Fibroblast of skin of right biceps (primary cell): ENCODE measurements at regions not wholly inside any gene's neighbourhood (a gene's known extent, or its start where the extent isn't known, plus 50 kb on each side); places are given as distances from the start of the nearest gene placed in this dataset.
"Not testable (repeated sequence)": the region's sequence is repeated elsewhere in the genome, so short reads cannot be mapped to it uniquely, and the experiment has no call there.

Experiments used
- DNase-seq: peaks from one replicate; pipeline ENCODE4 v3.0.0-alpha.2; 2013

DNA sequence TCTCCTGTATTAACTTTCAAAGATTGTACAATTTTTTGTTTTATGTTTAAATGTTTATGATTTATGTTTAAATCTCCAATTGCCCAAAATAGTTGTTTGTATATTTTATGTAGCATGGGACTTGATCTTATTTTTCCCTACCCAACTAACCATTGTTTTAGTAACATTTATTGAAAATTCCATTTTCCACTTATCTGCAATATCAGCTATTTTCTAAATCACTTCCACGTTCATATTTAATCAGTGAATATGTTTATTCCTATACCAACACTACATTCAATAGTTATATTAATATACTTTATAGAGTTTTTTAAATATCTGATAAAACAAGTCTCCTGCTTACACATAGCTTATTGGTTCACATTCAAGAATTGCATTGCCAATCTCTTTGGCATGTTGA is 532.2 kb downstream of the CHSY3 start:
- DNase-seq = no peak

DNA sequence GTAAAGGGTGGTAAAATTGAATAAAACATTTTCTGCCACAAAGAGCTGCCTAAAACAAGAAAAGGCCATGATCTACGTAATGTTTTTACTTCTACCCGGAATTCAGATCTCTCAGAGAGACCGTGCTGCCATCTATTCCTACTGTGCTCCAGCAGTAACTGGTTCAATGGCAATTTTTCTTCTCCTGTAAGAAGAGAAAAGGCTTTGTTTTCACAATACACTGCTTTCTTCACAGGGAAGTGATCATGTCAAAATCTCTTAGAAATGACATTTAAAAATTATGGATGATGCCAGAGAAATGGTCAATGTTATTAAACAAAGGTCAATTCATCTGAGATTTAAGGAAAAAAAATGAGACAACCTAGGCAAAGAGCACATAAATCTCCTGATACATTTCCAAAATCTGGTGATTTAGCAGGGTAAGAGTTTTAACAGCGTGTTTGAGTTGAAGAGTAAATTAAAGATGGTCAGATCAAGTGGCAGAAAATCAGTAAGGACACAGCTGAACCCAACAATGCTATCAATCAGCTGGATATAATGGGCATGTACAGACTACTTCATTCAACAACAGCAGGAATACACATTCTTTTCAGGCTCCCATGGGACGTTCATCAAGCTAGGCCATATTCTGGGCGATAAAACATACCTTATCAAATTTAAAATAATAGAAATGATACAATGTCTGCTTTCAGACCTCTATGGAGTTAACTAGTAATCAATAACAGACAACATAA is 523.1 kb downstream of the CHSY3 start:
- no peak for DNase-seq

DNA sequence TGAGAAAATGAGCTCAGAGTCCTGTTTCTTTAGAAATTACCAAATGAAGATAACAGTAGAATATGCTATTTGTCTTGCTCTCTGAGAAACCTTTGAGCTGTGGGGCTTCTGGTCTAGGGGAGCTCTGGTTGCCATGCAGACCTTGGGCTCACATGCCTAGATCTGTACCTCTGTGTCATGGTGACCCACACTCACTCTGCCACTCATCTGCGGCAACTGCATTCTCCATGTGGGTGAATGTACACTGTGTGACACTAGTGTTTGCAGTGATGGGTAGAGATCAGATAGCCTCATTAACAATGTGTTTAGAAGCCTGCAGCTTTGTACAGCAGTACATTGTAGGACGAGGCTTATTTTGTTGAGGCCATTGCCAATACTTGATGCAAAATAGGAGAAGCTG is 521.2 kb downstream of the CHSY3 start:
- DNase-seq = no peak

DNA sequence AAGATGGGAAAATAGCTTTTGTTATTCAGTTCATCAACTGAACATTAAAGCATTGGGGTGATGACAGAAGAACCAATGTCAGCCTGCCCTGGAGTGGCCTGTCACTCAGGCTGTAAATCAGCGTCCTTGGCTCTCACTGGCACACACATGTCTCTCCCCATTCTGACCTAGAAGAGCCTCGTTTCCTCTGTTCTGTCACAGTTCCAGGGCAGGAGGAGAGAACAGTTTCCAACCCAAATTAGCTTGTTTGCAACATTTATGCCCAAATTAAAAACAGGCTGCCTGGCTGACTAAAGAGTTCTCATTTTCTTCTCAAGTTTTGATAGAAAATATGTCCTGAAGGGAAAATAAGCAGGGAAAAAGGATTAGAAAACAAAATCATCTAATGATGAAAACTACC is 520.1 kb downstream of the CHSY3 start:
- peak; percentile 6 for DNase-seq

DNA sequence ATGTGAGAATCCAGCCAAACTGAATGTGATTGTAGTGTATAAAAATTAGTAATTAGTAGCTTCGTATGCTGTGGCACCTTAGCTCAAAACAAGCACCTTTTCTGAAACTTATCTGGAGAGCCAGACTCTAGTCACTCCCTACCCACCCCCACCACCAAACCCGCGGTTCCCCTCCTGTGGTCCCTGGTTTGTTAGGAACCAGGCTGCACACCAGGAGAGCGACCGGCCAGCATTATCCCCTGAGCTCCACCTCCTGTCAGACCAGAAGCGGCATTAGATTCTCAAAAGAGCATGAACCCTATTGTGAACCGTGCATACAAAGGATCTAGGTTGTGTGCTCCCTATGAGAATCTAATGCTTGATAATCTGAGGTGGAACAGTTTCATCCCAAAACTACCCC is 498.6 kb downstream of the CHSY3 start:
- no peak for DNase-seq

DNA sequence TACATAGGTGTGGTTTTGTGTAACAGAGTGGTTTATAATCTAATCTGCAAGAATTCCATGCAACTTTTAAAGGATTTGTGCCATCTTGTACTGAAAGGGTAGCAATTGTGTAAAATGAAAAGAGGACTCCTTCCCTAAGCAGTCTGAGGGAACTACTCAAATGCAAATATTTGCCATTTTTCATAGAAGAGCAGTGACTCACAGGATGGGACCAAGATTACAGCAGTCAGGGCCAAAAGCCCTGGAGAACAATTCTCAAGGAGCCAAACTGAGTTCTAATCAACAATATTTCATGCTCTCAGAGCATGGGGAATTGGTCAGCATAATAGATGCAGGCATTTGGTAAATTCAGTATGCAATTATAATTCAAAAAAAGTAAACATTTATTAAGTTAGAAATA is 495.8 kb downstream of the CHSY3 start:
- DNase-seq = peak; percentile 69

DNA sequence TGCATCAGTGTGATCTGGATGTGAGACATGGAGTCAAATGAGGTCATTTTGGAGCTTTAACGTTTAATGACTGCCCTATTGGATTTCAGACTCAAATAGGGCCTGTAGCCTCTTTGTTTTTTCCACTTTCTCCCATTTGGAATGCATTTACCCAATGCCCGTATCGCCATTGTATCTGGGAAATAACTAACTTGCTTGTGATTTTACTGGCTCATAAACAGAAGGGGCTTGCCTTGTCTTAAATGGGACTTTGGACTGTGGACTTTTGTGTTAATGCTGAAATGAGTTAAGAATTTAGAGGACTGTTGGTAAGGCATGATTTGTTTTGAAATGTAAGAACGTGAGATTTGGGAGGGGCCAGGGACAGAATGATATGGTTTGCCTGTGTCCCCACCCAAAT is 494.6 kb downstream of the CHSY3 start:
- DNase-seq = no peak

DNA sequence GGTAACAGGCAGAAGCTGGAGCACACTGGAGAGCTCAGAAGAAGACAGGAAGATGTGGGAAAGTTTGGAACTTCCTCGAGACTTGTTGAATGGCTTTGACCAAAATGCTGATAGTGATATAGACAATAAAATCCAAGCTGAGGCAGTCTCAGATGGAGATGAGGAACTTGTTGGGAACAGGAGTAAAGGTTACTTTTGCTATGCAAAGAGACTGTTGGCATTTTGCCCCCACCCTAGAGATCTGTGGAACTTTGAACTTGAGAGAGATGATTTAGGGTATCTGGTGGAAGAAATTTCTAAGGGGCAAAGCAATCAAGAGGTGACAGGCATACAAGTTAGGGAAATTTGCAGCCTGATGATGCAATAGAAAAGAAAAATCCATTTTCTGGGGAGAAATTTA is 493.5 kb downstream of the CHSY3 start:
- not testable (repeated sequence) for DNase-seq

DNA sequence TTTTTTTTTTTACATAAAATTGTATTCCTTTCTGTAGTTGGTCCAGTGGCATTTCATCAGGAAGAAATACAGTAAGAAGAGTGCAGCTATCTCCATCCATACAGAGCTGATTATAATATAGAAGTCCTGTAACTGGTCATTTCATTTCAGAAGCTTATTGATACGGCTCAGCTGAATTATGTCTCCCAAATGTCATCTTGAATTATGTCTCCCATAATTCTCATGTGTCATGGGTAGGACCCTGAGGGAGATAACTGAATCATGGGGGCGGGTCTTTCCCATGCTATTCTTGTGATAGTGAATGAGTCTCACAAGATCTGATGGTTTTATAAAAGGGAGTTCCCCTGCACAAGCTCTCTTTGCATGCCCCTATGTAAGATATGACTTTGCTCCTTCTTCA is 492.9 kb downstream of the CHSY3 start:
- no peak for DNase-seq

DNA sequence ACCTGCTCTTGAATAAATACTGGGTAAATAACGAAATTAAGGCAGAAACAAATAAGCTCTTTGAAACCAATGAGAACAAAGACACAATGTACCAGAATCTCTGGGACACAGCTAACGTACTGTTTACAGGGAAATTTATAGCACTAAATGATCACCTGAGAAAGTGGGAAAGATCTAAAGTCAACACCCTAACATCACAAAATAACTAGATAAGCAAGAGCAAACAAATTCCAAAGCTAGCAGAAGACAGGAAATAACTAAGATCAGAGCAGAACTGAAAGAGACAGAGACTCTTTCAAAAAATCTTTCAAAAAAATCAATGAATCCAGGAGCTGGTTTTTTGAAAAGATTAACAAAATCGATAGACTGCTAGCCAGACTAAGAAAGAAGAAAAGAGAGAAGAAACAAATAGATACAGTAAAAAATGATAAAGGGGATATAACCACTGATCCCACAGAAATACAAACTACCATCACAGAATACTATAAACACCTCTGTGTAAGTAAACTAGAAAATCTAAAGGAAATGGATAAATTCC is 487.5 kb downstream of the CHSY3 start:
- not testable (repeated sequence) for DNase-seq

DNA sequence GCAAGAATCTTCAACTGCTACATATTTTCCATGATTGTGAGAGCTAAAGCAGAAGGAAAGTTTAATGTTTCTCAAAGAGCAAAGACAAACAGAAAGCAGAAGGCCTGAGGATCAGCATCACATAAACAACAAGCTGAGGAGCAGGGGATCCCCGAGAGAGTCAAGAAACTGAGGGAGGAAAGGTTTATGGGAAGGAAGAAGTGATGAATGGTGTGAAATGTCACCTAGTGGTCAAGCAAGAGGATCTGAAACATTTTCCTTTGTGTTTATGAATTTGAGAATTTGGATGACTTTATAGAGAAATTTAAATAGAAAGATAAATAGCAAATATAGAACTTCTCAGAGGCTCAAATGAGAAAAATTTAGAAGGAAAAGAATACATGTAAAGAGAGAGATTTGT is 481.9 kb downstream of the CHSY3 start:
- DNase-seq = no peak

DNA sequence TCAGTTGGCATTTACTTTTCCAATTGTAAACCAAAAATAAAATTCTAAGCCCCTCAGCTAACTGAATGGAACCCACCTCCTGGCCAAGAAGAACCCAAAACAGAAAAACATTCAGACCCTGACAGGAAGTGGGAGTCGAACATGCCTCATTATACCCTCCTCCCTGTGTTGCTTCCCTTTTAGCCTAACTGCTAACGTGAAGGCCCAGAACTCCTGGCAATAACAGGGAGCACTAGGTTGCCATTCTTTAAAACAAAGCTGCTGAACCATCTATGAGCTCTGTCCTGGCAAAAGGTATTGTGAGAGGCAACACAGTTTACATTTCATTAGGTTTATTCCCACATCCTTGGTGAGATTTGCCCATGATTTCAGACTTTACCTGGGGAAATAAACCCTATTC is 481.4 kb downstream of the CHSY3 start:
- no peak for DNase-seq

DNA sequence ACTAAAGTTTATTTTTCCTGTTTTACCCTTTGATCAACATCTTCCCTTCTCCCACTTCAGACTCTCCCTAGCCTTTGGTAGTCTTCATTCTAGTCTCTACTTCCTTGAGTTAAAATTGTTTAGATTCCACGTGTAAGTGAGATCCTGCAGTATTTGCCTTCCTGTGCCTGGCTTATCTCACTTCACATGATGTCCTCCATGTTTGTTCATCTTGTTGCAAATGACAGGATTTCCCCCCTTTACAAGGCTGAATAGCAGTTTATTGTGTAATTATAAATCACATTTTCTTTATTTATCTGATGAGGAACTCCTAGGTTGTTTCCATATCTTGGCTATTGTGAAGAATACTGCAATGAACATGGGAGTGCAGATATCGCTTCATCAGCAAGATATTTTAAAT is 461.7 kb downstream of the CHSY3 start:
- no peak for DNase-seq

DNA sequence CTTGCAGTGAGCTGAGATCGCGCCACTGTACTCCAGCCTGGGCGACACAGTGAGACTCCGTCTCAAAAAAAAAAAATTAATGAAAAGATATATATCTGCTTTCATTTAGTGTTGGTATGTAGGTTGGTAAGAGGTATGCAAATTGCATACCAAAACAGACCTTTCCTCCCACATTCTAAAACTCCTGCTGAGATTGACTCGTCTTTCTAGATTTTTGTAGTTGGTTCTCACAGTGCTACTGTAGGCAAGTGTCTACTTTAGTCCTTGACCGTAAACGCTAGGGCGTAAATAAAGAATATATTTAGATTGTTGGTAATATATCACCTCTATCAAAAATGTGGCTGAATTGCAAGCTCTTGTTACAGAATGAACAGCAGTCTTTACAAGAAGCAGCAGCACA is 445.9 kb downstream of the CHSY3 start:
- DNase-seq = peak; percentile 24

DNA sequence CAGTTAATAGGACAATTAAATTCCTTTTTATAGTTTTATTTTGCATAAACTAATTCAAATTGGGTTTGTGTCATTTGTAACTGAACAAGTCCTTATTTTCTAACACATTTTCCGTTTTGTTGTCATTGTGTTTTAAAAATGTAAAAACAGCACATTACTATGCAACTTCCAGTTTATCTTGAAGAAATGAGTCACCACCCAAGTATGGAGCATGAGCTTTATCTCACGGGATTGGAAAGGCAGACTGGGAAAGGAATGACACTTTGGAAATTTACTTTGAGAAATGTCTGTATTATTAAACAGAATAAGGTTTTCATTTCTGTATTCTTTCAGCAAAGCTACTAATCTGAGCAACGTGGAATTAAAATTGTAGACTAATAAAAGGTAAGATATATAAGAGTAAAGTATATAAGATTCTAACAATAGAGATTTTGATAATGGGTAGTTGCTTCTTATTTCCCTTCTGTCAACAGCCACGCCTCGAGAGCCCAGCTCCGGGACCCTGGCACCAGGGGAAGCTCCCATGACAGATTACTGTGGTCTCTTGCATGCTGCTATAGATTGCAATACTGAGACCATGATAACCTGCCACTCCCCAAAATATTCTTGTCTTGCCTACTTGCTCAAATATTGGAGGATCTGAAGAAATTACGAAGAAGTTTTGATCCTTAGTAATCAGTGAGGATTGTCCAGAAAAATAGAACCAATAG is 433.1 kb downstream of the CHSY3 start:
- peak; percentile 82 for DNase-seq

DNA sequence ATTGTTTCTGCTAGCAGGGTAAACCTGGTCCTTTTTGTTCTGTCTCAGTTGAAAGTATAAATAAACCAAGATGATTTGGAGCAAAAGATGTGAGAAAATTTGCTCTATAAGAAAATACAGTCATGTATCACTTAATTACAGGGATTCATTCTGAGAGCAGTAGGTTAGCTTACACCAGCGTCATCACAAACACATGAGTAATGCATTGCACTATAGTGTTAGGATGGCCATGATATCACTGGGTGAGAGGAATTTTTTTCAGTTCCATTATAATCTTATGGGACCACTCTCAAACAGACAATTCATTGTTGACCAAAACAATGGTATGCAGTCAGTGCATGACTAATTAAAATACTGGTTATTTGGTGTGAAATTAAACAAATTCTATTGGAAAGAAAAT is 430.9 kb downstream of the CHSY3 start:
- peak; percentile 28 for DNase-seq

DNA sequence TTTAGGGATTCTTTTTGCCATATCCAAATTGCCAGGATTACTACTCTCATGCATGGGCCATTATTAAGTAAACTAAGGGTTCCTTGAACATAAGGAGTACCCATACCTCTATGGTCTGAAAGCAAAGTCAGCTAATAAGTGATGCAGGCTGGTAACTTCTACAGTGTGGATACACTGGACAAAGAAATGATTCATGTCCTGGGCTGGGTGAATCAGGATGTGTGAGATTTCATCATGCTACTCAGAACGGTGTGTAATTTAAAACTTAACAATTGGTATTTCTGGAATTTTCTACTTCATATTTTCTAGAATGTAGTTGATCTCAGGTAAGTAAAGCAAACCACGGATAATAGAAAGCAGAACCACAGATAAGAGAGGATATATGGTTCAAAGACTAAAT is 428.8 kb downstream of the CHSY3 start:
- DNase-seq = peak; percentile 72

DNA sequence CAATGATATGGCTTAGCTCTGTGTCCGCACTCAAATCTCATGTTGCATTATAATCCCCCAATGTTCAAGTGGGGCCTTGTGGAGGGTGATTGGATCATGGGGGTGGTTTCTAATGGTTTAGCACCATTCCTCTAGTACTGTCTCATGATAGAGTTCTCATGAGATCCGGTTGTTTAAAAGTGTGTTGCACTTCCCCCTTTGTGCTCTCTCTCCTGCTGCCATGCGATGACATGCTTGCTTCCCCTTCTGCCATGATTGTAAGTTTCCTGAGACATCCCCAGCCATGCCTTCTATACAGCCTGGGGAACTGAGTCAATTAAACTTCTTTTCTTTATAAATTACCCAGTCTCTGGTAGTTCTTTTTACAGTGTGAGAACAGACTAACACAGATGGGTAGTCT is 427.1 kb downstream of the CHSY3 start:
- DNase-seq = no peak

DNA sequence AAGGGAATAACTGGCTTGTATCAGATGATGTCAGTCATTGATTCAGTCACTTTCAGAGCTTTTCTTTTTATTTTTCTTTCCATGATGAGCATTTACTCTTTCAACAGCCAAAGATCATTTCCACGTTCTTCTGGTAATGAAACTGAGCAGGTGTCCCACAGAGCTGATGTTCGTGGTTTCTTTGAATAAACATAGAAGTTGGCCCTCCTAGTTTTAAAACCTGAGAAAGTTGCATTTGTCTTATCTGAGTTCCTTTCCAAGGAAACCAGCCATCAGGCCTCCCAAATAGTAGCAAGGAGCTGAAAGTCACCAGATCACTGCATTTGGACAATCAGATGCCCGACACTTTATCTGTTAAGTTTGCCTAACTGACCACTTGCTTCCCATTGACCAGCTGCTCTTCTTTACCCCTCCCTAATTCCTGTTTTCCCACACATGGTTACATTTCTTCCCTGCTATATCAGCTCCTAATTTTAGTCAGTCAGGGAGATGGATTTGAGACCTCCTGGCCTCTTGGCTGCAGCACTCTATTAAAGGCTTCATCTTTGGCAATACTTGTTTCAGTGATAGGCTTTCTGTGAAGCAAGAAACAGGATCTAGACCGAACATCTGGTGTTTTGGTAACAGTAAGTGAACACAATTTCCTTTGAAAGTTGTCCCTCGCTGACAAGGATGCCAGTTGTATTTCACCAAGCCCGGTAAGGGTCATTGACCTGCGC is 420.8 kb downstream of the CHSY3 start:
- no peak for DNase-seq

DNA sequence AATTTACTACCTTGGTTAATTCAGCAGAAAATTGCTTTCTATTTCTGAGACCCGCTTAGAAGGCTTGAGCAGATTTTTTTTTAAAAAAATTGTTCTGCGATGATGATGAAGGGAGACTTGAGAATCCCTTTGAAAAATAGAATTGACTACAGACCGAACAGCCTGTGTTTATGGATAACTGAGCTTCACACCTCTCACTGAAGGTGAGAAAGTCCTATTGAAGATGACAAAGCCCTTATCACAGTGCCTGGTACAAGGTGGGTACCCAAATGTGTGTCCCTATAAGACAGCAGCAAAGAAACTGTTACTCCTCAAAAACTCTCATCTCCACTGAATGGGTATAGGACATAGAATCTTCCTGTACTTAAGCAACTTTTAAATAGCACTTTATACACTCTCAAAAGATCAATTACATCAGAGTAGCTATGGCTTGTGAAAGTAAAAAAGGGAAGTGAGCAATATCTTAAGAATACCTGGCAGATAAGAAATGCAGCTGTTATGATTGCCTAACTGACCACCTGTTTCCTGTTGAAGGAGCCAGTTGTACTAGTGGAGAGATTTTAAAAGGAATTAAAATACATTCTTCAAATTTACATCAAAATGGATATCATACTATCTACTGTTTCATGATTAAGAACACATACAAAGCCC is 419.7 kb downstream of the CHSY3 start:
- peak; percentile 14 for DNase-seq

DNA sequence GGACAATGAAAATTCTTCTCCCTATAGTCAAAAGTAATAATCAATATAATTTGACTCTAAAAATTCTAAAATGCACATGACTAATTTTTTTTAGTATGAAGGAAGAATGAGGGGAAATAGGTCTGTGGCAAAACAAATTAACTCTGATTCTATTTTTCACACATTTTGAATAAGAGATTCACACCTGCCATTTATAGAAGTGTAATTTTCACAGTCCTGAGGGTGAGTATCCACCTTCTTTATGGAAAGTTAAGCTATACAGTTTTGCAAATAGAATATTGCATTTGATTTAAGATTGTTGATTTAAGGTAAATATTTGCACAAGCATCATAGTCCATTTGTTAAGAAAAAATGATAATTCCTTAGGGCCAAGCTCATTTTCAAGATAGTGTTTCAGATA is 417.7 kb downstream of the CHSY3 start:
- DNase-seq = no peak

DNA sequence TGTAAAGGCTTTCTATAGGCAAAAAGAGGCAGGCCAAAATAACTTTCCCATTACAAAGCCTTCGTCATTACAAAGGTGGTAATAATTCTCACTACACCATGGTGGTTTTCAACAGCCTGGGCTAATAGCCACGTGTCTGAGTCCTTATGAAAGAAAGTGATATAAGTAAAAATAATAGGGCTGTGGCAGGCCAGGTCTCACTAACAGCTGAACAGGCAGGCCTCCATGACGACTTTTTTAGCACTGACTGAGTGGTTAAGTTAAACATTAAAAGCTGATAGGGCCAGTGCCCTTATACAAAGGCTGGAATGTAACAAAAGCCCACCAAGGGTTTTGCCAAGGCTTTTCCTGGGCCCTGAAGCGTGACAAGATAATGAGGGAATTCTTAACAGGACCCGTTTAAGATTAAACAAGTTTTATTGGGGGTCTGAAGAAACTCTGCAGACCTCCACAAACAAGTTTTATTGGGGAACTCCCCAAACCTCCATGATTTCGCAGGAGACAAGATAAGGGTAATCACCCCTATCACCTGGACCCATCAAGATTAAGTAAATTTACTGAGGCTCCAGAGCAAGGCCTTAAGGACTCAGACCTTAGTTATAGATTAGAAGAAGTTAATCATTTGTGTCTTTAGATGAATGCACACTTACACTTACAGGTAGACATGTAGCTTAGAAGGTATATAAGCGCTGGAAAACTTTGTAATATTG is 412.9 kb downstream of the CHSY3 start:
- DNase-seq = peak; percentile 37

DNA sequence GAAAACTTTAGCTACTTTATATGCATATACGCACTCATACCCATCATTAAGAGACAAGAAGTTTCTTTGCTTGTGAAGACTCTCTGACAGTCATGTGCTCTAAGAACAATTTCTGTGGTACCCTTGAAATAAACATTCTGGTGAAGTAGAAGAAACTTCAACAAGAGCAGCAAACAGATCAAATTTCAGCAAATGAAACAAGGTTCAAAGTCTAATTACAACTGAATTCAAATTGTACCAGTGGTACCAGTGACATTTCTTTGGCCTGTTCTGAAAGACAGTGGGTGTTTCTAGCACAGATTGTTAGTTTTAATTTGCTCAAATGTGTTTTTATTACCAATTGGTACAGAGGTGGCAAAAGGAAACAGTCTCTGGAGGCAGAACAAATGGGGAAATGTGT is 391.0 kb downstream of the CHSY3 start:
- no peak for DNase-seq
